Kidney (tissue), 13 donors: ENCODE measurements at regions not wholly inside any gene's neighbourhood (a gene's known extent, or its start where the extent isn't known, plus 50 kb on each side); places are given as distances from the start of the nearest gene placed in this dataset.

Experiments used
- DNase-seq, 5 donors: peaks; one replicate each; pipeline ENCODE4 v3.0.0-alpha.2; 2013 to 2020
- FAIRE-seq: peaks from 2 replicates; lab custom pipeline; 2012; peaks lifted over from hg19 to GRCh38; lab: Jason Lieb, UNC
- H3K27ac ChIP-seq, 2 donors: one replicate each; pipeline ENCODE4 v1.7.0; 2013; ENCODE audit warnings: low read depth in 2 of 2, low read length in 2 of 2, inconsistent platforms in 1 of 2
- H3K27me3 ChIP-seq: one replicate; pipeline ENCODE4 v1.7.1; 2013; ENCODE audit warnings: low read length, inconsistent platforms; ENCODE audit not compliant: control insufficient read depth, insufficient read depth
- H3K36me3 ChIP-seq, 3 donors: one replicate each; pipeline versions ENCODE4 v1.7.0 to v1.7.1; 2013; ENCODE audit warnings: low read length in 3 of 3, control low read depth in 1 of 3, inconsistent platforms in 1 of 3; ENCODE audit not compliant: insufficient read depth in 3 of 3, control insufficient read depth in 2 of 3
- H3K4me1 ChIP-seq, 3 donors: one replicate each; pipeline versions ENCODE4 v1.7.0 to v1.7.1; 2013; ENCODE audit warnings: low read length in 3 of 3, inconsistent platforms in 1 of 3, low read depth in 1 of 3; ENCODE audit not compliant: control insufficient read depth in 2 of 3, insufficient read depth in 2 of 3
- H3K4me3 ChIP-seq, 3 donors: one replicate each; pipeline versions ENCODE4 v1.7.0 to v1.8.1; 2013; ENCODE audit warnings: low read length in 3 of 3, control low read depth in 1 of 3, inconsistent platforms in 1 of 3
- H3K9ac ChIP-seq, 3 donors: one replicate each; pipeline versions ENCODE4 v1.7.0 to v1.7.1; 2013; ENCODE audit warnings: low read length in 3 of 3, control low read depth in 1 of 3, inconsistent platforms in 1 of 3
- H3K9me3 ChIP-seq, 3 donors: one replicate each; pipeline versions ENCODE4 v1.7.0 to v1.7.1; 2013; ENCODE audit warnings: low read length in 3 of 3, control low read depth in 1 of 3, inconsistent platforms in 1 of 3; ENCODE audit not compliant: control insufficient read depth in 2 of 3, insufficient read depth in 1 of 3
- CTCF ChIP-seq: IDR thresholded peaks from 3 replicates; pipeline ENCODE4 v1.5.1; 2012; ENCODE audit warnings: mild to moderate bottlenecking, moderate library complexity, borderline replicate concordance; ENCODE audit not compliant: insufficient read depth; ENCODE audit errors: extremely low read depth
- intact Hi-C: fragments of 100-400 bp; cut with DNase I; formaldehyde crosslinking; loops from one replicate; pipeline ENCODE4 v1.11.1; 2022
- donor health status: control.
- donor health status: control.
- donor health status: control.
- donor health status: control.
- donor health status: control.
- donor health status: DM: yes; HTN: yes; CAD: no.
- donor health status: Normal renal cell carcinoma (clear cell type).

GRCh38 chr11:70739091-70739490, 340.8 kb downstream of the CTTN start:
- Histone ChIP-seq H3K4me1 (no peaks in the 10 kb centered on the region), H3K27ac (no peak overlapping the region), H3K9me3 (no peaks in the 10 kb centered on the region), H3K36me3 (no peaks in the 10 kb centered on the region), H3K9ac (no peak overlapping the region), H3K27me3 (no peaks in the 10 kb centered on the region), H3K4me3 (no peak overlapping the region)
- no peak for TF ChIP-seq CTCF
- FAIRE-seq: no peak
- peak in 1 of 5 donors; percentile 45 for DNase-seq
- intact Hi-C loops: no loop called here

- H3K4me3 ChIP-seq: no peak overlapping the region
- H3K36me3 ChIP-seq: no peaks in the 10 kb centered on the region
- no peak overlapping the region for H3K27ac ChIP-seq
- no peak for DNase-seq
- no peak for FAIRE-seq
- no peaks in the 10 kb centered on the region for H3K9me3 ChIP-seq
- TF ChIP-seq CTCF: no peak
- H3K9ac ChIP-seq: no peak overlapping the region
- intact Hi-C loops: no loop called here
- no peaks in the 10 kb centered on the region for H3K4me1 ChIP-seq
- no peaks in the 10 kb centered on the region for H3K27me3 ChIP-seq
These were observed 341.6 kb downstream of the CTTN start for GRCh38 chr11:70739811-70740487.

GRCh38 chr11:70740488-70740851, 342.1 kb downstream of the CTTN start:
- intact Hi-C loops: no loop called here
- peak in 4 of 5 donors; percentile 82 to 92 (median 86) for DNase-seq

More at GRCh38 chr11:70740488-70740851, 342.1 kb downstream of the CTTN start:
- no peaks in the 10 kb centered on the region for H3K36me3 ChIP-seq
- H3K9ac ChIP-seq: no peak overlapping the region
- TF ChIP-seq CTCF: no peak
- no peaks in the 10 kb centered on the region for H3K27me3 ChIP-seq
- no peak overlapping the region for H3K27ac ChIP-seq
- H3K9me3 ChIP-seq: no peaks in the 10 kb centered on the region
- no peaks in the 10 kb centered on the region for H3K4me1 ChIP-seq
- FAIRE-seq: no peak
- H3K4me3 ChIP-seq: no peak overlapping the region
